Activated B cell treated with CpG ODN at 0.5 μM for 24 hours (primary cell): ENCODE measurements at regions not wholly inside any gene's neighbourhood (a gene's known extent, or its start where the extent isn't known, plus 50 kb on each side); places are given as distances from the start of the nearest gene placed in this dataset.
"Not testable (repeated sequence)": the region's sequence is repeated elsewhere in the genome, so short reads cannot be mapped to it uniquely, and the experiment has no call there.

Experiments used
- ATAC-seq: fragments of 200-7000 bp; cut with Tn5 transposase; one replicate; pipeline ENCODE4 v1.10.0; 2021; ENCODE audit warnings: low read depth, mild to moderate bottlenecking, moderate library complexity
- CTCF ChIA-PET: fragments of 350-600 bp; sonication (Branson Sonifier 250); formaldehyde crosslinking; loops from one replicate; lab custom pipeline; 2021; ENCODE audit warnings: antibody characterized with exemption; lab: Charles Lee
- POLR2A ChIA-PET: fragments of 350-600 bp; sonication (Branson Sonifier 250); formaldehyde crosslinking; loops from one replicate; lab custom pipeline; 2021; ENCODE audit warnings: antibody characterized with exemption; lab: Charles Lee
- DNase-seq: peaks from one replicate; pipeline ENCODE4 v3.0.0; 2022
- H3K27ac Mint-ChIP-seq: one replicate; pipeline ENCODE4 v1.8.0; 2020; ENCODE audit warnings: mixed read lengths
- H3K27me3 Mint-ChIP-seq: one replicate; pipeline ENCODE4 v1.8.0; 2021; ENCODE audit warnings: mixed read lengths
- H3K36me3 Mint-ChIP-seq: one replicate; pipeline ENCODE4 v1.8.0; 2021; ENCODE audit warnings: low read depth, mixed read lengths
- H3K4me1 Mint-ChIP-seq: one replicate; pipeline ENCODE4 v1.8.0; 2021; ENCODE audit warnings: mixed read lengths
- H3K4me3 Mint-ChIP-seq: one replicate; pipeline ENCODE4 v1.8.0; 2020; ENCODE audit warnings: mild to moderate bottlenecking, mixed read lengths
- H3K9me3 Mint-ChIP-seq: one replicate; pipeline ENCODE4 v1.8.0; 2020; ENCODE audit warnings: mixed read lengths
- intact Hi-C: fragments of 100-400 bp; cut with micrococcal nuclease; formaldehyde crosslinking; loops from one replicate; pipeline ENCODE4 v1.15.1; 2024
- TF ChIP-seq, protein P1 (sequence below): fragments of 200-600 bp; IDR thresholded peaks from one replicate; pipeline ENCODE4 v1.8.0; 2022; ENCODE audit warnings: antibody characterized with exemption, mild to moderate bottlenecking

- H3K27ac Mint-ChIP-seq, result no peak overlapping the region
- H3K9me3 Mint-ChIP-seq, result peaks cover 16% of the 10 kb centered on the region
- ChIA-PET POLR2A (no interaction called here), CTCF (no interaction called here)
- TF ChIP-seq, protein P1, sequence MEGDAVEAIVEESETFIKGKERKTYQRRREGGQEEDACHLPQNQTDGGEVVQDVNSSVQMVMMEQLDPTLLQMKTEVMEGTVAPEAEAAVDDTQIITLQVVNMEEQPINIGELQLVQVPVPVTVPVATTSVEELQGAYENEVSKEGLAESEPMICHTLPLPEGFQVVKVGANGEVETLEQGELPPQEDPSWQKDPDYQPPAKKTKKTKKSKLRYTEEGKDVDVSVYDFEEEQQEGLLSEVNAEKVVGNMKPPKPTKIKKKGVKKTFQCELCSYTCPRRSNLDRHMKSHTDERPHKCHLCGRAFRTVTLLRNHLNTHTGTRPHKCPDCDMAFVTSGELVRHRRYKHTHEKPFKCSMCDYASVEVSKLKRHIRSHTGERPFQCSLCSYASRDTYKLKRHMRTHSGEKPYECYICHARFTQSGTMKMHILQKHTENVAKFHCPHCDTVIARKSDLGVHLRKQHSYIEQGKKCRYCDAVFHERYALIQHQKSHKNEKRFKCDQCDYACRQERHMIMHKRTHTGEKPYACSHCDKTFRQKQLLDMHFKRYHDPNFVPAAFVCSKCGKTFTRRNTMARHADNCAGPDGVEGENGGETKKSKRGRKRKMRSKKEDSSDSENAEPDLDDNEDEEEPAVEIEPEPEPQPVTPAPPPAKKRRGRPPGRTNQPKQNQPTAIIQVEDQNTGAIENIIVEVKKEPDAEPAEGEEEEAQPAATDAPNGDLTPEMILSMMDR, result no peak
- H3K36me3 Mint-ChIP-seq, result no peaks in the 10 kb centered on the region
- DNase-seq (no peak), ATAC-seq (no peak)
- H3K27me3 Mint-ChIP-seq, result no peaks in the 10 kb centered on the region
- intact Hi-C loops, result no loop called here
- no peaks in the 10 kb centered on the region for H3K4me1 Mint-ChIP-seq
- no peak overlapping the region for H3K4me3 Mint-ChIP-seq
Observed at GRCh38 chr14:53399057-53399456, 245.9 kb upstream of the DDHD1 start.

GRCh38 chr14:53398616-53399015 is 245.5 kb upstream of the DDHD1 start:
- TF ChIP-seq, protein P1, result no peak
- ChIA-PET POLR2A (no interaction called here), CTCF (no interaction called here)
- ATAC-seq (no peak), DNase-seq (no peak)
- H3K27me3 Mint-ChIP-seq, result no peaks in the 10 kb centered on the region
- H3K36me3 Mint-ChIP-seq, result no peaks in the 10 kb centered on the region
- intact Hi-C loops, result no loop called here
- no peak overlapping the region for H3K27ac Mint-ChIP-seq
- H3K9me3 Mint-ChIP-seq, result peaks cover 17% of the 10 kb centered on the region
- H3K4me3 Mint-ChIP-seq, result no peak overlapping the region
- H3K4me1 Mint-ChIP-seq, result no peaks in the 10 kb centered on the region

- ATAC-seq, H3K36me3 Mint-ChIP-seq, H3K4me1 Mint-ChIP-seq, H3K4me3 Mint-ChIP-seq, POLR2A ChIA-PET, H3K27ac Mint-ChIP-seq, intact Hi-C loops, H3K27me3 Mint-ChIP-seq, CTCF ChIA-PET, DNase-seq: not testable (repeated sequence)
- peaks cover 19% of the 10 kb centered on the region for H3K9me3 Mint-ChIP-seq
Observed at GRCh38 chr14:53395267-53395666, 242.1 kb upstream of the DDHD1 start.

DNA sequence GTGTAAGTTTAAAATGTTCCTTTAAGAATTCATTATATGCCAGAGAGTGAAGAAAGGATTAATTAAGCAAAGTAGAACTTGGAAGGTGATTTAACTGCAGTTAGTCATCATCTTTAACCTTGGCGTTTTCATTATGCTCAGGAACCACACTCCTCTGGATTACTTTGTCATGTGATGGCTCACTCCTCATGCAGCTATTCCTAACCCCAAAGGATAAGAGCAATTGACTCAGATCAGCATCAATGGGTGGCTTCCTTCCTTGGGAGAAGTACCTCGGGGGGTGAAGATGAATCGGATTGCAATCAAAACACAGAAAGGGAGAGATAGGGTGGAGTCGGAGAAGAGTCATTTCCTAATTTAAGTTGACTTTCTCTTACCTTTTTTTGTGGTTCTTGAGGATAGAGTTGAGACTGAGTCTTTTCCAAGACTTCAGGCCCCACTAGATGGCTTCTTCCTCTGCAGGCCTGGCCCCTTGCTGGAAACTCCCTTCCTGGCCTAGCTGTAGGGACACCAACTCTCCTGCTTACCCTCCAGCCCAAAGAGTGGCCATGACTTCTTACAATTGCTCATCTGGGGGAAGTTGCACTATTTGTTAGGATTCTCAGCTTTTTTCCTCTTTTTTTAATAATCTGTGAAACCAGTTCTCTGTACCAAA is 238.6 kb upstream of the DDHD1 start:
- ChIA-PET CTCF (no interaction called here), POLR2A (no interaction called here)
- H3K27ac Mint-ChIP-seq, result no peak overlapping the region
- no peaks in the 10 kb centered on the region for H3K4me1 Mint-ChIP-seq
- DNase-seq, result no peak
- H3K36me3 Mint-ChIP-seq, result no peaks in the 10 kb centered on the region
- H3K27me3 Mint-ChIP-seq, result peaks cover 4% of the 10 kb centered on the region
- TF ChIP-seq, protein P1, result no peak
- ATAC-seq, result no peak
- intact Hi-C loops, result no loop called here
- peaks cover 19% of the 10 kb centered on the region for H3K9me3 Mint-ChIP-seq
- no peak overlapping the region for H3K4me3 Mint-ChIP-seq

DNA sequence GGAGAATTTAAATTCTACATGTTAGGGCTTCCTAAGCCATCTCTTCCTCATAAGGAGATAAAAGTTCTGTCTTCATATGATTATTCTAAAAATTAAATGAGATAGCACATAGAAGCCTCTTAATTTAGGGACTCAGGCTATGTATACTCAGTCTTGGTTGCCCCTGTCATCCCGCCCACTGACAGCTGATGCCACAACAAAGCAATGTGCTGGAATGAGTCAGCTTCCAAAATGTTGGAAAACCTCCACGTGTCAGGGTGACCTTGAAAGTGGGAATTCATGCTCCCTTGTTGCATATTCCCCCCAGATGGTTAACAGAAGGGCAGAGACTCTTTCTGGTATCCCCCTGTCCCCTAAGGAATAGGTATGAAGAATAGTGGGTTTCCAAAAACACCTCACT is 238.0 kb upstream of the DDHD1 start:
- H3K9me3 Mint-ChIP-seq, result peaks cover 15% of the 10 kb centered on the region
- no peak overlapping the region for H3K4me3 Mint-ChIP-seq
- no peaks in the 10 kb centered on the region for H3K36me3 Mint-ChIP-seq
- no peak overlapping the region for H3K27ac Mint-ChIP-seq
- intact Hi-C loops, result no loop called here
- ChIA-PET POLR2A (no interaction called here), CTCF (no interaction called here)
- no peak for ATAC-seq
- TF ChIP-seq, protein P1, result no peak
- no peaks in the 10 kb centered on the region for H3K4me1 Mint-ChIP-seq
- peaks cover 4% of the 10 kb centered on the region for H3K27me3 Mint-ChIP-seq
- DNase-seq, result no peak

DNA sequence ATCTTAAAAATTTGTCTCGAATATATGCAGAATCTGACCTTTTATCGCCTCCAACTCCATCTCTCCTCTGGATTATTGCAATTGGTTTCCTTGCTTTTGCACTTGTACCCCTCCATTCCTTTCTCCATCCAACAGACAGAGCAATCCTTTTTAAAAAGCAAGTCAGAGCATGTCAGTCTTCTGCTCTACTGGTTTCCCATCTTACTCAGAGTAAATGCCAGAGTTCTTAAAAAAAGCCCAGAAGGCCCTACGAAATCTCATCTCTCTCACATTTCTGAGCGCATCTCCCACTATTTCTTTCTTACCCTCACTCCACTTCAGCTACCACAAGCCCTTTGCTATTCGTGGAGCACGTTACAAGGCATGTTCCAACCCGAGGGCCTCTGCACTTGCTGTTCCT is 236.9 kb upstream of the DDHD1 start:
- H3K27me3 Mint-ChIP-seq, result peaks cover 4% of the 10 kb centered on the region
- no peaks in the 10 kb centered on the region for H3K36me3 Mint-ChIP-seq
- TF ChIP-seq, protein P1, result no peak
- no peak overlapping the region for H3K4me3 Mint-ChIP-seq
- intact Hi-C loops, result no loop called here
- H3K4me1 Mint-ChIP-seq, result no peaks in the 10 kb centered on the region
- H3K27ac Mint-ChIP-seq, result no peak overlapping the region
- ChIA-PET POLR2A (no interaction called here), CTCF (no interaction called here)
- ATAC-seq (no peak), DNase-seq (no peak)
- peaks cover 11% of the 10 kb centered on the region for H3K9me3 Mint-ChIP-seq
